GM19328 (cell line): ENCODE measurements at regions not wholly inside any gene's neighbourhood (a gene's known extent, or its start where the extent isn't known, plus 50 kb on each side); places are given as distances from the start of the nearest gene placed in this dataset.

Source experiments
- ATAC-seq: cut with Tn5 transposase; IDR thresholded peaks from one replicate; pipeline ENCODE4 v1.9.1; 2021; ENCODE audit warnings: mild to moderate bottlenecking, moderate library complexity; ENCODE audit not compliant: unreplicated experiment

GRCh38 chr9:115913696-115914095 is 239.9 kb upstream of the PAPPA start:
- no peak for ATAC-seq

GRCh38 chr9:115914291-115914690 is 239.3 kb upstream of the PAPPA start:
- ATAC-seq, result no peak

DNA sequence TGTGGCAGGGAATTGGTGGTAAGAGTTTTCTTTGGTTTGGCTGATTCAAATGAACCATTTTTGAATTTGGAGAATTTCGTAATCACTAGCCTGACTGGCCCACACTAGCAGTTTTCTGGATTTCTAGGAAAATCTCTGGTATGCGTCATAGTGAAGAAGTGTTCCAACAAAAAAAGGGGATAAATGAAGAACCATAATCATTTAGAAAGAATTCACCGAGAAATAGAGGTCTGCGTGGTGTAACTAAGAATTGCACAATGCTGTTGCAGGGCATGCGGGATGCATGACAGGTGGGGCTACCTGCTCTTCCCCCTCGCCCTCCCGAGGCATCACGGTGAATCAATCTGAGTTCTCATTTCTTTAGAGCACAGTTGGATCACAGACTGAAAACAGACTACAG is 232.3 kb upstream of the PAPPA start:
- ATAC-seq, result no peak

- no peak for ATAC-seq
Observed at GRCh38 chr9:115922444-115922843, 231.1 kb upstream of the PAPPA start.

DNA sequence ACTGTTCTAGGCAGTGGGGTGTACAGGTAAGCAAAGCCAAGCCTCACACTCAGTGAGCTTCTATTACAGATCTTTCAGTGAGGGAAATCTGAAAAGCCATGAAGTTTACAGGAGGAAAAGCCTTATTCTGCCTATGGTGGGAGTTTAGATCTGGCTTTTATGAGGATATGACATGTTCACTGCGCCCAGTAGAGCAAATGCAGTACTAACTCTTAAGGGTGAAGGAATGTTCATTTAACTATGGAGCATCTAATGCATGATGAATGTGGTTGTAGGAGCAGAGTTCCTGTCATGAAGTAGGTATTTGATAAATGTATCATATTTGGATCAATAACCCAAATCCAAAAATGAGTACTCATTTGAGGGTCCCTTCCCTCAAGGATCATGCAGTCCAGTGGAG is 230.2 kb upstream of the PAPPA start:
- ATAC-seq, result no peak

- ATAC-seq, result no peak
Observed at GRCh38 chr9:115923903-115924668, 229.5 kb upstream of the PAPPA start.

- ATAC-seq, result no peak
Observed at GRCh38 chr9:115924669-115924987, 229.0 kb upstream of the PAPPA start.

- no peak for ATAC-seq
Observed at GRCh38 chr9:115925424-115925823, 228.2 kb upstream of the PAPPA start.

DNA sequence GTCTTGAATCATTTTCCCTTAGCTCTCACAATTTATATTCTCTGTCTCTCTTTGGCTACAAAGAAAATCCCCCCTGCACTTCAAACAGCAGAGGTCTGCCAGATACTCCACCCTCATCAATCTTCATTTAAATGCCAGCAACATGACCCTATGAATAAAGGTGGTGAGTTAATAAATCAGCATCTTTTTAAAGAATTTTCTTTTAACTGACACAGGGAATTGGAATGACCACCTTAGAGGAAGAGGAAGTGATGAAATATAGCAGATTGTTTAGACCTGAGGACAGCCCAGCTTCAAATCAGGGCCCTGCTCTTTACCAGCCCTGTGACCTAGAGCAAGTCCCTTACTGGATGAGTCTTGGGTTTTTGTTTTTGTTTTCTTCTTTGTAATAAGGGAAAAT is 223.1 kb upstream of the PAPPA start:
- ATAC-seq, result no peak

- ATAC-seq, result no peak
Observed at GRCh38 chr9:115938479-115938878, 215.1 kb upstream of the PAPPA start.

GRCh38 chr9:115939065-115939765 is 214.4 kb upstream of the PAPPA start:
- no peak for ATAC-seq

- ATAC-seq, result no peak
Observed at GRCh38 chr9:115941561-115942315, 211.9 kb upstream of the PAPPA start.

DNA sequence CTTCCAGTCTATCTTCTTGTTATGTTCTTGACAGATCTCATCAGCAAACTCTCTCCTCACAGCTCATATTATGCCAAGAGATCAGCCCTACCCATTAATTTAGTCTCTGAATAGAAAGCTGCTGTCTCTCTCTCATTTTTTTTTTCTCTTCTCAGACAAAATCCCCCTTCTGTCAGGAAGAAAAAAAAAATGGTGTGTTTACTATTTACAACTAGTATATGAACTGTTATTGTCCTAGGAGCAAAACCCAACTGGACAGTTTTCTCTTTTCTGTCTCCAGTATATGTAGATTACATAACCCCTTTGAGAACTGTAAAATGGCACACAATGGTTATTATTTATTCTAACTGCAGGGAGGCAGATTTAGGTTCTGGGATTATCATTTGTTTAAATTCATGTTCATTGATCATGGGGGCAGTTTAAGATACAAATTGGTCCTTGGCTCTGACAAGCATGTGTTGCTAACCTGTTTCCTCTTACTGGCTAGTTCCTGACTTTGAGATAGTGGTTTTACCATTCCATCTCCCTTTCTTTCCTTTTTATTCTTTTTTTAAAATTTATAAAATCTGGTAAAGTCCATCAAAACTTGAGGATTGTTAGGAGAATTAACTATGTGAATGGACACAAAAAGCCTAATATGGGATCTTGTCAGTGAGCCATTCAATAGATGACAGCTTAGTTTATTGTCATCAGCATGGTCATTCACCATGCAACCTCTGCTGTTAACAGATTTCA is 210.0 kb upstream of the PAPPA start:
- ATAC-seq, result no peak

DNA sequence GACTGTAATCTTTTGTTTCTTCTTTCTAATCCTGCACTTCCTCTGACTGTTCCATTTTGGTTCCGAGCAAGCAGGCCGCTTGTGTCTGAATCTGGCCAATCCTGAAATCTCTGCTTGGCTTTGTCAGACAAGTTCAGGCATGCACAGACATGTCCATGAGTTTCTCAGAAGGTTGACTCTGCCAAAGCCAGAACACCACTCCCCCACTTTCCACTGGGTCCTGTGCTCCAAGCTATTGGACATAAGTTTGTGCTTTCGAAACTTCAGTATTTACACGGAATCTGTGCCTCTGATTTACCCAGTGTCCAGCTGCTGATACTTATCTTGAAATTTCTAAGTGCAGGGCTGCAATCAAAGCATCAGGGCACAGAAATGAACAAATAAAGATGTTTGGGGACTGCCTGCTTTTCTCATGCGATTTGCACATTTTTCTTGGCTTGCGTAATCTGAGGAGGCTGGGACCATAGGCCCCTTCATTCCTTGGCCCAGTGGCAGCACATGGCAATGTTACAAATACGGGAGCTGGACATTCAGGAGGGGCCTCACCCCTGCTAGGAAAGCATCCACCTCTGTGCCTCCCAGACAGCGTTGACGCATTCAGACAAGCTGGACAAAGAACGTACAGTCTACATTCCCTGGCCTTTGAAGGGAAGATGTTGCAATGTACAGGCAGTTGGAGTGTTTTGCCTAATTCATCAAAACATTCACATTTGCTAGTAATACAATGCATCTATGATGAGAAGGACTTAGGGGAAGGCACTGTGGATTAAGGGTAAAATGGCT is 209.2 kb upstream of the PAPPA start:
- ATAC-seq, result no peak

DNA sequence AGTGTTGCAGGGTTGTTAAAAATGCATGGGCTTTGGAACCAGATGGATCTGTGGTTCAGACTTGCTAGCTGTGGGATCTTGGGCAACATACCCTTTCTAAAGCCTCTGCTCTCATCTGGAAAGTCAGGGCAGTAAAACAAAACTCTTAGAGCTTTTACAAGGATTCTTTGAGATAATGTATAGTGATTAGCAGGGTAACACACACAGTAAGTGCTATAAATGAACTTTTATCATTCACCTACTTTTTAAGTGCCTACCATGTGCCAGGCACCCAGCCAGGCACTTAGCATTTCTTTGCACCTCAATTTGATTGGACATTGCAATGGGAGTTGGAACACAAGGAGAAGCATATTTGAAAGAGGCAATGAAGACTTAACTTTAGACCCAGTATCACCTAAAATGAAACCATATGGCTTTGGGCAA is 208.6 kb upstream of the PAPPA start:
- ATAC-seq, result no peak

- no peak for ATAC-seq
Observed at GRCh38 chr9:115946530-115946929, 207.1 kb upstream of the PAPPA start.

DNA sequence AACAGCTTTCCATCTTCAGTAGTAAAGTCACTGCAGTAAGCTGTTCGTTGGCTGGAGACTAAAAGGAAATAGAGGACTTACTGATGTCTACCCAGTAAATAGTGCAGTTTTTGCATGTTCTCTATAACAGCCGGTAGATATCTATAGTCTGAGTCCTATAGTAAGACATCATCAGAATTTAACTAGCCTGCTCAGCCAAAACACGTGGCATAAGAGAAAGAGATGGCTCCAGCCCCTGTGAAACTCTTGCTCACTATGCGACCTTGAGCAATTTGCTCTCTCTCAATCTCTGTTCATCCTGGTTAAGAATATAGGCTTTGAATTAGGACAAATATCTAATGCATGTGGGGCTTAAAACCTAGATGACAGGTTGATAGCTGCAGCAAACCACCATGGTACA is 201.6 kb upstream of the PAPPA start:
- no peak for ATAC-seq

DNA sequence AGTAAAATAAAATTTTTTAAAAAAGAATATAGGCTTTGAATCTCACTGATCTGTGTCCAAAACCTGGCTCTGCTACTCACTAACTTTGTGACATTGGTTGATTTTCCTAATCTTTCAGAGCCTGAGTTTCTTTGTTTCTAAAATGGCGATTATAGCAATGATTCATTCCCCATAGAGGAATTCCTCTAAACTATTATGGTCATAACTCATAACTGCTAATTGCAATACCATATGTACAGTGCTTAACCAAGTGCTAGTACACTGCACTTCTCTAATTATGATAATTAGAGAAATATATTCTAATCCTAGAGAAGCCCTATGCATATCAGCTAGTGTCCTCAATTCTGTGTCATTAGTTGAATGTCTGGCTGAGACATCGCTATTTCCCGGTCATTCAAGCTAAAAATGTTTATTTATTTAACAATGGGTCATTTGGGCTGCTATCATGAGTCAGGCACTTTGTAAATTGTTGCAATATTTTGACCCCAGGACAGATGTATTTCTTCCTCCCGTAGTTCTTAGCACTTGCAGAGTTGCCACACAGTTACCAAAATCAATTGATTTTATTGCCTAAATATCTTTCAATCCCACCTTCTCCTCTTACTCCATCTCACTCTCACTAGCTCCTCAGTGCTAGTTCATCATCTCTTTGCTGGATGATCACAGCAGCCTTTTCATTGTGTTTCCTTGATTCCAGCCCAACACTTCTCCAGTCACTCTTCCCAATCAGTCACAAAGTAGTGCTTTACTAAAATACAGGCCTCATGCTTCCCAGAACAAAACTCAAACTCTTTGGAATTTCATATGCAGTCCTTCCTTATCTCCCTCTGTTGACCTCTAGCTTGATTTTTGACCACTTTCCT is 200.9 kb upstream of the PAPPA start:
- ATAC-seq, result no peak

- ATAC-seq, result no peak
Observed at GRCh38 chr9:115956371-115956770, 197.2 kb upstream of the PAPPA start.

- no peak for ATAC-seq
Observed at GRCh38 chr9:115957585-115957984, 196.0 kb upstream of the PAPPA start.
